ENCODE measurements at regions not wholly inside any gene's neighbourhood (a gene's known extent, or its start where the extent isn't known, plus 50 kb on each side); places are given as distances from the start of the nearest gene placed in this dataset.

DNA sequence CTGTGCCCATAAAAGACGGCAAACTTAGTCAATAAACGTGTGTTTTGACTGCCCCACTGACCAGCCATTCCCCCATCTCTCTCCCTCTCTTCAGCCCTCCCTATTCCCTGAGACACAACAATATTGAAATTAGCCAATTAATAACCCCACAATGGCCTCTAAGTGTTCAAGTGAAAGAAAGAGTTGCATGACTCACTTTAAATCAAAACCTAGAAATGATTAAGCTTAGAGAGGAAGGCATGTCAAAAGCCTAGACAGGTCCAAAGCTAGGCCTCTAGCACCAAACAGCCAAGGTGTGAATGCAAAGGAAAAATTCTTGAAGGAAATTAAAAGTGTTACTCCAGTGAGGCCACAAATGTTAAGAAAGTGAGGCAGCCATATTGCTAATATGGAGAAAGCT, 261.6 kb upstream of the TBX18 start:
- H3K9me3 ChIP-seq, result no peaks in the 10 kb centered on the region
- DNase-seq, result no peak
- no peaks in the 10 kb centered on the region for H3K36me3 ChIP-seq (replicated peaks in 1 of 2; ENCODE audit: insufficient read depth in 1 of 2, low read depth in 2 of 2)
- H3K27me3 ChIP-seq, result no peaks in the 10 kb centered on the region
- no peak overlapping the region for H3K27ac ChIP-seq
- H3K4me1 ChIP-seq, result no peaks in the 10 kb centered on the region
- H3K4me3 ChIP-seq, result no peak overlapping the region
- 42 to 60% methylated on average over 2 of the region's 2 CpGs for WGBS, 2 donors
- intact Hi-C loops (cut with DNase I), result no loop called here
- no peak for ATAC-seq
- TF ChIP-seq POLR2A (IDR thresholded peaks at IDR 0.05), result no peak
- TF ChIP-seq CTCF (IDR thresholded peaks at IDR 0.05), result no peak

GRCh38 chr6:85023721-85024120, 259.3 kb upstream of the TBX18 start:
- ATAC-seq (no peak), DNase-seq (no peak)
- Histone ChIP-seq H3K36me3 (replicated peaks in 1 of 2; ENCODE audit: insufficient read depth in 1 of 2, low read depth in 2 of 2) (no peaks in the 10 kb centered on the region), H3K9me3 (no peaks in the 10 kb centered on the region), H3K27me3 (no peaks in the 10 kb centered on the region), H3K4me1 (no peaks in the 10 kb centered on the region), H3K27ac (no peak overlapping the region), H3K4me3 (no peak overlapping the region)
- intact Hi-C loops (cut with DNase I), result no loop called here
- WGBS, 2 donors, result 38 to 39% methylated on average over 2 of the region's 2 CpGs
- no peak for TF ChIP-seq POLR2A (IDR thresholded peaks at IDR 0.05)
- TF ChIP-seq CTCF (IDR thresholded peaks at IDR 0.05), result no peak

GRCh38 chr6:85017352-85017751, 253.0 kb upstream of the TBX18 start:
- Histone ChIP-seq H3K4me1 (no peaks in the 10 kb centered on the region), H3K9me3 (no peaks in the 10 kb centered on the region), H3K4me3 (no peak overlapping the region), H3K27me3 (no peaks in the 10 kb centered on the region), H3K27ac (no peak overlapping the region), H3K36me3 (replicated peaks in 1 of 2; ENCODE audit: insufficient read depth in 1 of 2, low read depth in 2 of 2) (no peaks in the 10 kb centered on the region)
- no peak for ATAC-seq
- 58 to 64% methylated on average over 1 of the region's 1 CpG for WGBS, 2 donors
- DNase-seq, result no peak
- intact Hi-C loops (cut with DNase I), result no loop called here
- TF ChIP-seq POLR2A (IDR thresholded peaks at IDR 0.05), result no peak
- no peak for TF ChIP-seq CTCF (IDR thresholded peaks at IDR 0.05)

DNA sequence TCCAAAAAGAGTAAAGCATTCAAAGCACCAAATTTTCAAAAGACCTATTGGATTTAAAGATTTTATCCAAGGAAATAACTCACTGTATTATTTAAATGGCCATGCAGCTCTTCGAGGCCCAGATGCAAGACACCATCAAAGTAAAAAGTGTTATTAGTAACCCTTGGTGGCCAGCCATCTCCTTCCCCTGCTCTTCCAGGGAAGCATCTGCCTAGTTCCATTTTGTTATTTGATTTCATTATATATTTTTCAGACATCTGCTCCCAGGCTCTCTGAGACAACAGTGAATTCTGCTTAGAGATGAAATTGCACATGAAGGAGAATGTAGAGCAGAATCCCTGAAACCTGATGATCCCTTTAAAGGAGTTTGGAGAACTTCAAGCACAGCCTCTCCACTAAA, 252.3 kb upstream of the TBX18 start:
- no peaks in the 10 kb centered on the region for H3K36me3 ChIP-seq (replicated peaks in 1 of 2; ENCODE audit: insufficient read depth in 1 of 2, low read depth in 2 of 2)
- ATAC-seq (no peak), DNase-seq (no peak)
- no peaks in the 10 kb centered on the region for H3K9me3 ChIP-seq
- no peak overlapping the region for H3K27ac ChIP-seq
- intact Hi-C loops (cut with DNase I), result no loop called here
- no peaks in the 10 kb centered on the region for H3K27me3 ChIP-seq
- WGBS, 2 donors, result 50 to 57% methylated on average over 1 of the region's 1 CpG
- H3K4me3 ChIP-seq, result no peak overlapping the region
- TF ChIP-seq CTCF (IDR thresholded peaks at IDR 0.05) (no peak), POLR2A (IDR thresholded peaks at IDR 0.05) (no peak)
- no peaks in the 10 kb centered on the region for H3K4me1 ChIP-seq

DNA sequence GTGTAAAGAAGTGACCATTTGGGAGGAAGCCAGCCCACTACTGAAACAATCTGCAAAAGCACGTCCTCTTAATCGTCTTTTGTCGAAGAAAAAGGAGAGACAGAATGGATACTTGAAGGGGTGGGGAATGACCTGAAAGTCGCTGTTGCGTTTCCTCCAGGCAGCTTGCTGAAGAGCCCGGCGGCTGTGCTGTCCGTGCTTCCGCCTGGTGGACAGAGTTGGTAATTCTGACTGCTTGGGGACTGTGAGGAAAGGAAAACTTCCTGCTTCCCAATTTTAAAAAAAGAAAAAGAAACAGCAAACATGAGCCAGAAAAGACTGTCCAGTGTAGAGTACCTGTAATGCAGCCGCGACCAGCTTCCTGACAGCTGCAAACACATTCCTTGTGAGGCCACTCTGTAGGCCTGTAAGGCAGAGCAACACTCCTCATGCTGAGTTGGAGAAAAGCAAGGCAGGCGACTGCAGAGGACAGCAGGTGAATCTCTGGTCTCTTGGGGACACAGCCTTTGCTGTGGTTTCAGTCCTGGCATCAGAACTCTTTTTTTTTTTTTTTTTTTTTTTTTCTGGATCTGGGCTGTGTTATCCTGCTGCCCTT, 251.1 kb upstream of the TBX18 start:
- WGBS, 2 donors, result 8 to 9% methylated on average over 12 of the region's 12 CpGs

More for the DNA sequence above, 251.1 kb upstream of the TBX18 start:
- Histone ChIP-seq H3K27ac (no peak overlapping the region), H3K4me1 (no peaks in the 10 kb centered on the region), H3K36me3 (replicated peaks in 1 of 2; ENCODE audit: insufficient read depth in 1 of 2, low read depth in 2 of 2) (no peaks in the 10 kb centered on the region), H3K27me3 (no peaks in the 10 kb centered on the region), H3K4me3 (no peak overlapping the region), H3K9me3 (no peaks in the 10 kb centered on the region)
- peak; percentile 77 for ATAC-seq
- intact Hi-C loops (cut with DNase I), result no loop called here
- DNase-seq, result peak; percentile 25 to 68 (median 51)
- no peak for TF ChIP-seq POLR2A (IDR thresholded peaks at IDR 0.05)
- peak; percentile 45 to 66 (median 50) for TF ChIP-seq CTCF (IDR thresholded peaks at IDR 0.05)
